ENCODE measurements at regions not wholly inside any gene's neighbourhood (a gene's known extent, or its start where the extent isn't known, plus 50 kb on each side); places are given as distances from the start of the nearest gene placed in this dataset.

DNA sequence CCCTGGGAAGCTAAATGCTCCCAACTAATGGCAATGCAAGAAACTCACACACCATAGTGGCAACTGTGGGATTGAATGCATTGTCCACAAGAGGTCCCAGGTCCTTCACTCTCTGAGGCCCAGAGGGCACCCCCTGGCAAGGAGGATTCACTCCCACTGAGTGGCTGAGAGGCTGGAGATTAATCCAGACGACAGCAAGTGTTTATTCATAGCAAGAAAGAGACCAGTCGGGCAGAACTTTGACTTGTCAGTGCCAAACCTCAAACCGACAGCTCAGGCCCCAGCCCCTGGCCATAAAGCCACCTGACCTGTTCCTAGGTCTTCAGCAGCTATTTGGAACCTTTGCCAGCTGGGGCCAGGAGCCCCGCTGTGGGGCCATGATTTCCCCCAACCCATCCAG, 54.5 kb upstream of the MPEG1 start:
- intact Hi-C loops (cut with DNase I) = no loop called here
- no peak for DNase-seq (ENCODE audit: low spot score in 2 of 2)
- Histone ChIP-seq H3K27me3 (no peaks in the 10 kb centered on the region), H3K27ac (no peak overlapping the region), H3K4me1 (no peaks in the 10 kb centered on the region), H3K4me3 (no peak overlapping the region), H3K36me3 (no peaks in the 10 kb centered on the region), H3K9me3 (no peaks in the 10 kb centered on the region)
- TF ChIP-seq, protein P1, sequence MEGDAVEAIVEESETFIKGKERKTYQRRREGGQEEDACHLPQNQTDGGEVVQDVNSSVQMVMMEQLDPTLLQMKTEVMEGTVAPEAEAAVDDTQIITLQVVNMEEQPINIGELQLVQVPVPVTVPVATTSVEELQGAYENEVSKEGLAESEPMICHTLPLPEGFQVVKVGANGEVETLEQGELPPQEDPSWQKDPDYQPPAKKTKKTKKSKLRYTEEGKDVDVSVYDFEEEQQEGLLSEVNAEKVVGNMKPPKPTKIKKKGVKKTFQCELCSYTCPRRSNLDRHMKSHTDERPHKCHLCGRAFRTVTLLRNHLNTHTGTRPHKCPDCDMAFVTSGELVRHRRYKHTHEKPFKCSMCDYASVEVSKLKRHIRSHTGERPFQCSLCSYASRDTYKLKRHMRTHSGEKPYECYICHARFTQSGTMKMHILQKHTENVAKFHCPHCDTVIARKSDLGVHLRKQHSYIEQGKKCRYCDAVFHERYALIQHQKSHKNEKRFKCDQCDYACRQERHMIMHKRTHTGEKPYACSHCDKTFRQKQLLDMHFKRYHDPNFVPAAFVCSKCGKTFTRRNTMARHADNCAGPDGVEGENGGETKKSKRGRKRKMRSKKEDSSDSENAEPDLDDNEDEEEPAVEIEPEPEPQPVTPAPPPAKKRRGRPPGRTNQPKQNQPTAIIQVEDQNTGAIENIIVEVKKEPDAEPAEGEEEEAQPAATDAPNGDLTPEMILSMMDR (IDR thresholded peaks at IDR 0.05) = no peak

DNA sequence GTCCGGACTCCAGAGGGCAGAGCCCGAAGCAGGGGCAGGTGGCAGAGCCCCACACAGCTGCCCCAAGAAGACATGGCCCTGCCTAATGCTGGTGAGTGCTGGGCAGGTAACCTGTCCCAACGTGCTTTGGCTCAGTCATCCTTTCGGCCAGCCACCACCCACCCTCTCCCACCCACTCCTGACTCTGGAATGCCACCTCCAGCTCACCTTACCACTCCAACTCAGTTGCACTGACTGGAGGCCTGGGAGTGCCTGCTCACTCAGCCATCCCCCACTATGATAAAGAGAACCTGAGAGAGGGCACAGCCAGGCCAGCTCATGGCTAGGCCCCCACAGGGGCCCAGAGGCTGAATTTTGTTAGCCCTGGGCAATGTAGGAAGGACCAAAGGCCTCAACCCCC, 53.8 kb upstream of the MPEG1 start:
- Histone ChIP-seq H3K36me3 (no peaks in the 10 kb centered on the region), H3K27me3 (no peaks in the 10 kb centered on the region), H3K9me3 (no peaks in the 10 kb centered on the region), H3K4me1 (no peaks in the 10 kb centered on the region), H3K4me3 (no peak overlapping the region), H3K27ac (no peak overlapping the region)
- no peak for DNase-seq (ENCODE audit: low spot score in 2 of 2)
- TF ChIP-seq, protein P1 (IDR thresholded peaks at IDR 0.05) = no peak
- intact Hi-C loops (cut with DNase I) = no loop called here

DNA sequence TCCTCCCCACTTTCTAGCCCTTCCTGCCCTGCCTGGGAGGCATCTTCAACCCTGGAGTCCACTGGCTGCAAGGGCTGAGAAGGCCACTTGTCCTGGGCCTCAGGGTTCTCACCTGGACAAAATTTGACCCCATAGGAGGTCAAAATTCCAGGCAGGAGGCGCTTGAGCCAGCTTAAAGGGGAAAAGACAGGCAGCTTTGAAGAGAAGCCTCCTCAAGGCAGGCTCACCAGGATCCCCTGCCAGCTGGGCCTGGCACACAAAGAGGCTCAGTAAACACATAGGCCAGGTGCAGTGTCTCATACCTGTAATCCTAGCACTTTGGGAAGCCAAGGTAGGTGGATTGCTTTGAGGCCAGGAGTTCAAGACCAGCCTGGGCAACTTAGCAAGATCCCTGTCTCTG, 53.0 kb upstream of the MPEG1 start:
- intact Hi-C loops (cut with DNase I) = no loop called here
- H3K9me3 ChIP-seq = no peaks in the 10 kb centered on the region
- DNase-seq (ENCODE audit: low spot score in 2 of 2) = no peak

DNA sequence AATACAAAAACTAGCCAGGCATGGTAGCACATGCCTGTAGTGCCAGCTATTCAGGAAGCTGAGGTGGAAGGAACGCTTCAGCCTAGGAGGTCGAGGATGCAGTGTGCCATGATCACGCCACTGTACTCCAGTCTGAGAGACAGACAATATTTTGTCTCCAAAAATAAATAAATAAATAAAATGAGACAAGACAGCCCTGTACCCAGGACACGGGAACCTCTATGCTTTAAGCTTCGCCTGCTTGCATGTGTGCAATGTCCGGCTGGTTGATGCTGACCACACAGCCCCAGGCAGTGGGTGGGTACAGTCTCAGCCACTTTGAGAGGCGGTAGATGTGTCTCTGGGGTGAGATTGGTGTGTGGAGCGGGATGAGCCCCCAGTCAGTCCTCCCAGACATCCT, 52.0 kb upstream of the MPEG1 start:
- TF ChIP-seq, protein P1 (IDR thresholded peaks at IDR 0.05) = no peak
- Histone ChIP-seq H3K27ac (no peak overlapping the region), H3K36me3 (no peaks in the 10 kb centered on the region), H3K9me3 (no peaks in the 10 kb centered on the region), H3K27me3 (no peaks in the 10 kb centered on the region), H3K4me1 (no peaks in the 10 kb centered on the region), H3K4me3 (no peak overlapping the region)
- intact Hi-C loops (cut with DNase I) = no loop called here
- no peak for DNase-seq (ENCODE audit: low spot score in 2 of 2)

More for the DNA sequence above, 53.0 kb upstream of the MPEG1 start:
- no peak overlapping the region for H3K27ac ChIP-seq
- TF ChIP-seq, protein P1 (IDR thresholded peaks at IDR 0.05) = no peak
- no peak overlapping the region for H3K4me3 ChIP-seq
- no peaks in the 10 kb centered on the region for H3K4me1 ChIP-seq
- no peaks in the 10 kb centered on the region for H3K27me3 ChIP-seq
- H3K36me3 ChIP-seq = no peaks in the 10 kb centered on the region

DNA sequence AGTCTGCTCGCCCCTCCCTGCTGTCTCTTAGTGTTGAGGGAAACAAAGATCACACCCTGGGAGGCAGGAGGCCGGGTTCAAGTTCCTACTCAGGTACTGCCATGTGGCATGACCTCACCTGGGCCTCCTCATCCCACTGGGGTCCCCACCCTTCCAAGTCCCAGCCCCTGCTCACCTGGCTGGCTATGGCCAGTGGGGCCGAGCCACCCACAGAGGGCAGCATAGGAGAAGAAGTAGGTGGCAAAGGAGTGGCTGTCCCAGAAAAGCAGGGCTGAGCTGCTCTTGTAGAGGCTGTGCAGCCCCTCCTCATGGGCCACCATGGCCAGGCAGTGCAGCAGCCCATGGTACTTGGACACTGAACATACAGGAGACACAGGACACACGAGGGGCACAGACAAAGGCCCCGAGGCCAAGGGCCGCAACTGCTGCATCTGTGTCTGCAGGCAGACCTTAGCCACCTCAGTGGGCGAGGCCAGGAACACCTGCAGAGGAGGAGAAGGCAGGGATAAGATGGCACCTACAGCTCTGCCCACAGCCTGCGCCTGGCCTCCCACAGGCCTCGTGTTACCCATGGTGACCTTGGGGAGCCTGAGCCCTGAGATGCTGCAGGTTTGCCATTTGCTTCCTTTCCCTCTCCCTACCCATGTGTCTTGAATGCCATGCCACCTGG, 50.6 kb upstream of the MPEG1 start:
- no peak overlapping the region for H3K27ac ChIP-seq
- intact Hi-C loops (cut with DNase I) = no loop called here
- DNase-seq (ENCODE audit: low spot score in 2 of 2) = no peak
- H3K9me3 ChIP-seq = no peaks in the 10 kb centered on the region
- TF ChIP-seq, protein P1 (IDR thresholded peaks at IDR 0.05) = no peak
- no peaks in the 10 kb centered on the region for H3K27me3 ChIP-seq
- no peaks in the 10 kb centered on the region for H3K36me3 ChIP-seq
- no peaks in the 10 kb centered on the region for H3K4me1 ChIP-seq
- no peak overlapping the region for H3K4me3 ChIP-seq
